B cell (primary cell): ENCODE measurements at regions not wholly inside any gene's neighbourhood (a gene's known extent, or its start where the extent isn't known, plus 50 kb on each side); places are given as distances from the start of the nearest gene placed in this dataset.

Source experiments
- ATAC-seq: fragments of 200-7000 bp; cut with Tn5 transposase; one replicate; pipeline ENCODE4 v1.10.0; 2021; ENCODE audit warnings: low read depth, mild to moderate bottlenecking, moderate number of reproducible peaks, moderate library complexity
- CTCF ChIA-PET: fragments of 350-600 bp; sonication (Branson Sonifier 250); formaldehyde crosslinking; loops from one replicate; lab custom pipeline; 2021; ENCODE audit warnings: antibody characterized with exemption, inconsistent platforms; lab: Charles Lee
- POLR2A ChIA-PET: fragments of 350-600 bp; sonication (Branson Sonifier 250); formaldehyde crosslinking; loops from one replicate; lab custom pipeline; 2021; ENCODE audit warnings: antibody characterized with exemption; lab: Charles Lee
- DNase-seq: peaks from one replicate; pipeline ENCODE4 v3.0.0; 2013
- H2AFZ ChIP-seq: 2 replicates; pipeline ENCODE4 v1.6.1; 2012; ENCODE audit warnings: mild to moderate bottlenecking, low read depth, low read length; ENCODE audit not compliant: insufficient read depth, poor library complexity, severe bottlenecking
- H3K27ac ChIP-seq, 2 donors: 1 replicate in 1 of 2; 2 replicates in 1 of 2; pipeline ENCODE4 v1.5.1; 2012 to 2013; ENCODE audit warnings: low read length in 2 of 2, mild to moderate bottlenecking in 2 of 2, moderate library complexity in 1 of 2
- H3K27me3 ChIP-seq, 4 experiments: fragments of 200-600 bp in 1 of 4; sonication (generic) in 1 of 4; replicated peaks in 1 of 4; 1 replicate in 2 of 4; 2 replicates in 2 of 4; pipeline versions ENCODE4 v1.6.1 to v1.7.0; 2013 to 2016; ENCODE audit warnings: low read length in 3 of 4, mild to moderate bottlenecking in 2 of 4, mixed read lengths in 1 of 4, moderate library complexity in 1 of 4; ENCODE audit not compliant: insufficient read depth in 4 of 4, control insufficient read depth in 3 of 4; ENCODE audit errors: control extremely low read depth in 1 of 4
- H3K36me3 ChIP-seq, 2 experiments: replicated peaks in 1 of 2; 1 replicate in 1 of 2; 2 replicates in 1 of 2; pipeline versions ENCODE4 v1.6.1 to v1.7.1; 2013; ENCODE audit warnings: low read length in 1 of 2; ENCODE audit not compliant: insufficient read depth in 2 of 2, control insufficient read depth in 1 of 2; ENCODE audit errors: control extremely low read depth in 1 of 2, extremely low read depth in 1 of 2
- H3K4me1 ChIP-seq, 2 donors: fragments of 200-600 bp in 1 of 2; sonication (generic) in 1 of 2; 1 replicate in 1 of 2; 2 replicates in 1 of 2; pipeline versions ENCODE4 v1.5.1 to v1.6.1; 2013 to 2017; ENCODE audit warnings: low read length in 2 of 2; ENCODE audit not compliant: control insufficient read depth in 2 of 2, insufficient read depth in 2 of 2
- H3K4me2 ChIP-seq: replicated peaks from 2 replicates; pipeline ENCODE3; 2012; ENCODE audit warnings: mild to moderate bottlenecking, low read depth, low read length; ENCODE audit not compliant: poor library complexity, severe bottlenecking
- H3K4me3 ChIP-seq, 5 experiments: fragments of 200-600 bp in 1 of 5; sonication (generic) in 1 of 5; 1 replicate in 3 of 5; 2 replicates in 2 of 5; pipeline versions ENCODE4 v1.5.1 to v1.7.0; 2011 to 2016; ENCODE audit warnings: low read length in 4 of 5, mild to moderate bottlenecking in 4 of 5, low read depth in 2 of 5, control low read depth in 1 of 5, moderate library complexity in 1 of 5; ENCODE audit not compliant: insufficient read depth in 1 of 5; ENCODE audit errors: control extremely low read depth in 1 of 5, extremely low read depth in 1 of 5
- H3K79me2 ChIP-seq: fragments of 200-600 bp; sonication (generic); one replicate; pipeline ENCODE4 v1.6.0; 2016; ENCODE audit warnings: low read length; ENCODE audit not compliant: control insufficient read depth, insufficient read depth
- H3K9ac ChIP-seq: fragments of 200-600 bp; sonication (generic); 2 replicates; pipeline ENCODE4 v1.6.1; 2017; ENCODE audit warnings: mild to moderate bottlenecking, low read length, moderate library complexity
- H3K9me3 ChIP-seq, 3 donors: one replicate each; pipeline versions ENCODE4 v1.6.1 to v1.7.1; 2013; ENCODE audit warnings: low read length in 2 of 3; ENCODE audit not compliant: control insufficient read depth in 2 of 3, insufficient read depth in 1 of 3; ENCODE audit errors: control extremely low read depth in 1 of 3
- H4K20me1 ChIP-seq: 2 replicates; pipeline ENCODE4 v1.6.0; 2012; ENCODE audit warnings: mild to moderate bottlenecking, low read length; ENCODE audit not compliant: insufficient read depth, control insufficient read depth, poor library complexity, severe bottlenecking
- H3K27ac Mint-ChIP-seq: one replicate; pipeline ENCODE4 v1.8.0; 2021; ENCODE audit warnings: mixed read lengths
- H3K27me3 Mint-ChIP-seq: one replicate; pipeline ENCODE4 v1.8.0; 2021; ENCODE audit warnings: mixed read lengths
- H3K4me1 Mint-ChIP-seq: one replicate; pipeline ENCODE4 v1.8.0; 2021; ENCODE audit warnings: mixed read lengths
- H3K4me3 Mint-ChIP-seq: one replicate; pipeline ENCODE4 v1.8.0; 2021; ENCODE audit warnings: mixed read lengths
- H3K9me3 Mint-ChIP-seq: one replicate; pipeline ENCODE4 v1.8.0; 2022; ENCODE audit warnings: mixed read lengths; ENCODE audit not compliant: insufficient read depth
- CTCF ChIP-seq: fragments of 200-600 bp; IDR thresholded peaks from one replicate; pipeline ENCODE4 v1.8.0; 2022; ENCODE audit warnings: antibody characterized with exemption, mild to moderate bottlenecking
- EZH2 ChIP-seq: IDR thresholded peaks from 2 replicates; pipeline ENCODE4 v1.6.1; 2012; ENCODE audit warnings: borderline replicate concordance, low read depth, mild to moderate bottlenecking, moderate library complexity, low read length; ENCODE audit not compliant: insufficient read depth, poor library complexity, severe bottlenecking
- WGBS: methylation state at CpG from one replicate; pipeline ENCODE4 v1.1.5; 2013; ENCODE audit warnings: missing lambda C conversion rate; ENCODE audit not compliant: insufficient coverage; 5-methylcytosine and 5-hydroxymethylcytosine counted together
- intact Hi-C: fragments of 100-400 bp; cut with micrococcal nuclease; formaldehyde crosslinking; loops from one replicate; pipeline ENCODE4 v1.10.0; 2022

GRCh38 chr6:71138376-71138775 lies 150.2 kb upstream of the OGFRL1 start:
- no peak for TF ChIP-seq CTCF
- no peak for TF ChIP-seq EZH2
- H3K4me2 ChIP-seq = no peak overlapping the region
- H3K27ac ChIP-seq = no peak overlapping the region
- peaks cover 2% of the 10 kb centered on the region for H3K9me3 Mint-ChIP-seq
- no peak overlapping the region for H3K27ac Mint-ChIP-seq
- peaks cover 34% of the 10 kb centered on the region for H3K27me3 Mint-ChIP-seq
- WGBS = 100% methylated on average over 1 of the region's 2 CpGs
- H3K79me2 ChIP-seq = no peaks in the 10 kb centered on the region
- ChIA-PET POLR2A (no interaction called here), CTCF (no interaction called here)
- DNase-seq (no peak), ATAC-seq (no peak)
- H3K4me1 ChIP-seq = no peaks in the 10 kb centered on the region
- no peaks in the 10 kb centered on the region for H3K4me1 Mint-ChIP-seq
- H2AFZ ChIP-seq = no peak overlapping the region
- H3K4me3 ChIP-seq = no peak overlapping the region
- H3K27me3 ChIP-seq = peaks cover 0 to 13% (median 0%) of the 10 kb centered on the region in 4 experiments
- peaks cover 0 to 10% (median 3%) of the 10 kb centered on the region in 3 donors for H3K9me3 ChIP-seq
- no peak overlapping the region for H3K9ac ChIP-seq
- no peak overlapping the region for H3K4me3 Mint-ChIP-seq
- H4K20me1 ChIP-seq = no peaks in the 10 kb centered on the region
- intact Hi-C loops = no loop called here
- H3K36me3 ChIP-seq = no peaks in the 10 kb centered on the region

- CTCF ChIA-PET = no interaction called here
- no peak overlapping the region for H3K9ac ChIP-seq
- no peaks in the 10 kb centered on the region for H4K20me1 ChIP-seq
- ATAC-seq (no peak), DNase-seq (no peak)
- no peak overlapping the region for H3K4me3 Mint-ChIP-seq
- no peak overlapping the region for H3K4me3 ChIP-seq
- no peaks in the 10 kb centered on the region for H3K36me3 ChIP-seq
- no peaks in the 10 kb centered on the region for H3K79me2 ChIP-seq
- intact Hi-C loops = no loop called here
- TF ChIP-seq EZH2 = no peak
- no peak for TF ChIP-seq CTCF
- H2AFZ ChIP-seq = no peak overlapping the region
- no peak overlapping the region for H3K27ac Mint-ChIP-seq
- H3K9me3 Mint-ChIP-seq = peaks cover 2% of the 10 kb centered on the region
- 60% methylated on average over 2 of the region's 3 CpGs for WGBS
- peaks cover 30% of the 10 kb centered on the region for H3K27me3 Mint-ChIP-seq
- POLR2A ChIA-PET = no interaction called here
- no peaks in the 10 kb centered on the region for H3K4me1 ChIP-seq
- no peak overlapping the region for H3K4me2 ChIP-seq
- no peaks in the 10 kb centered on the region for H3K4me1 Mint-ChIP-seq
- no peak overlapping the region for H3K27ac ChIP-seq
- peaks cover 0 to 10% (median 3%) of the 10 kb centered on the region in 3 donors for H3K9me3 ChIP-seq
- H3K27me3 ChIP-seq = peaks cover 0 to 13% (median 0%) of the 10 kb centered on the region in 4 experiments
Observed at GRCh38 chr6:71139249-71139648, 149.4 kb upstream of the OGFRL1 start.
